KMS-11 (cell line): ENCODE measurements at regions not wholly inside any gene's neighbourhood (a gene's known extent, or its start where the extent isn't known, plus 50 kb on each side); places are given as distances from the start of the nearest gene placed in this dataset.

Experiments
- H2AFZ ChIP-seq: fragments of 200-600 bp; sonication (generic); 2 replicates; pipeline ENCODE4 v1.6.1; 2016; ENCODE audit warnings: antibody characterized with exemption, mixed run types, low read depth
- H3K27ac ChIP-seq: fragments of 200-600 bp; sonication (generic); 2 replicates; pipeline ENCODE4 v1.6.1; 2016; ENCODE audit warnings: mild to moderate bottlenecking, mixed run types
- H3K27me3 ChIP-seq: fragments of 200-600 bp; sonication (generic); 2 replicates; pipeline ENCODE4 v1.6.1; 2017; ENCODE audit warnings: mild to moderate bottlenecking, low read depth, mixed run types, moderate library complexity; ENCODE audit not compliant: insufficient read depth
- H3K36me3 ChIP-seq: fragments of 200-600 bp; sonication (generic); 2 replicates; pipeline ENCODE4 v1.6.1; 2017; ENCODE audit warnings: mild to moderate bottlenecking, mixed run types; ENCODE audit not compliant: insufficient read depth
- H3K4me1 ChIP-seq: fragments of 200-600 bp; sonication (generic); 2 replicates; pipeline ENCODE4 v1.6.1; 2016; ENCODE audit warnings: mild to moderate bottlenecking, low read depth, mixed run types; ENCODE audit not compliant: poor library complexity, severe bottlenecking
- H3K4me2 ChIP-seq: fragments of 200-600 bp; sonication (generic); 2 replicates; pipeline ENCODE4 v1.7.0; 2016; ENCODE audit warnings: mild to moderate bottlenecking, mixed run types
- H3K4me3 ChIP-seq: fragments of 200-600 bp; sonication (generic); IDR thresholded peaks from 2 replicates; pipeline ENCODE4 v1.6.1; 2017; ENCODE audit warnings: low read depth, low read length, mixed read lengths; ENCODE audit not compliant: insufficient read depth
- H3K79me2 ChIP-seq: fragments of 200-600 bp; sonication (generic); 2 replicates; pipeline ENCODE4 v1.6.1; 2016; ENCODE audit warnings: low read depth, mixed run types; ENCODE audit not compliant: insufficient read depth
- H3K9ac ChIP-seq: fragments of 200-600 bp; sonication (generic); 2 replicates; pipeline ENCODE4 v1.6.1; 2016; ENCODE audit warnings: mild to moderate bottlenecking, mixed run types
- H4K20me1 ChIP-seq: fragments of 200-600 bp; sonication (generic); 2 replicates; pipeline ENCODE4 v1.6.1; 2016; ENCODE audit warnings: mild to moderate bottlenecking, mixed run types; ENCODE audit not compliant: insufficient read depth
- CTCF ChIP-seq: fragments of 200-600 bp; sonication (generic); conservative IDR thresholded peaks from 2 replicates; pipeline ENCODE4 v1.6.1; 2017; ENCODE audit warnings: low read depth, mild to moderate bottlenecking, antibody characterized with exemption, low read length, moderate library complexity, mixed read lengths

GRCh38 chr16:52191531-52192134 lies 355.3 kb downstream of the TOX3 start:
- no peaks in the 10 kb centered on the region for H3K79me2 ChIP-seq
- no peak overlapping the region for H3K4me3 ChIP-seq
- H3K36me3 ChIP-seq, result no peaks in the 10 kb centered on the region
- TF ChIP-seq CTCF, result peak; percentile 92
- H3K4me1 ChIP-seq, result no peaks in the 10 kb centered on the region
- no peak overlapping the region for H3K27ac ChIP-seq
- no peaks in the 10 kb centered on the region for H4K20me1 ChIP-seq
- no peak overlapping the region for H3K4me2 ChIP-seq
- no peaks in the 10 kb centered on the region for H3K27me3 ChIP-seq
- H3K9ac ChIP-seq, result no peak overlapping the region
- peak overlapping the region; percentile 30; the same call in 1 of the 2 replicates for H2AFZ ChIP-seq

- no peaks in the 10 kb centered on the region for H4K20me1 ChIP-seq
- no peak overlapping the region for H3K27ac ChIP-seq
- H3K4me2 ChIP-seq, result no peak overlapping the region
- H3K36me3 ChIP-seq, result no peaks in the 10 kb centered on the region
- no peak for TF ChIP-seq CTCF
- H3K4me1 ChIP-seq, result no peaks in the 10 kb centered on the region
- no peaks in the 10 kb centered on the region for H3K27me3 ChIP-seq
- no peak overlapping the region for H2AFZ ChIP-seq
- H3K79me2 ChIP-seq, result no peaks in the 10 kb centered on the region
- no peak overlapping the region for H3K4me3 ChIP-seq
- no peak overlapping the region for H3K9ac ChIP-seq
Observed at GRCh38 chr16:52184336-52184735, 362.6 kb downstream of the TOX3 start.

DNA sequence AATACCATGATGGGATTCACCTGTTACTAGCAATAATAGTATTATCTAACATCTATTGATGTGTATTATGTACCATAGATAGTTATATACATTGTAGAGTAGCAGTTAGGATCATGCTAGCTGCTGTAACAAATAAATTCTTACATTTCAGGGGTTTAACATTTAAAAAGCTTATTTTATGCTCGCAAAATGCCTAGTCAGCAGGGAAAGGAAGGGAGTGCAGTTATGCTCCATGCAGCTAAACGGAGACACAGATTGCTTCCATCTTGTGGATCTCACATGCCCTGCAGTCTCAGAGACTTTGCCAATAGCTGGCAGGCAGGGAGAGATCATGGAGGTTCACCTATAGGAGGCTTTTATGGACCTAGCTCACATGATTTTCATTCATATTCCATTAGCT lies 364.1 kb downstream of the TOX3 start:
- TF ChIP-seq CTCF, result no peak
- no peak overlapping the region for H3K9ac ChIP-seq
- no peaks in the 10 kb centered on the region for H4K20me1 ChIP-seq
- no peak overlapping the region for H3K27ac ChIP-seq
- H3K79me2 ChIP-seq, result no peaks in the 10 kb centered on the region
- no peaks in the 10 kb centered on the region for H3K36me3 ChIP-seq
- no peaks in the 10 kb centered on the region for H3K4me1 ChIP-seq
- no peak overlapping the region for H2AFZ ChIP-seq
- no peak overlapping the region for H3K4me2 ChIP-seq
- no peak overlapping the region for H3K4me3 ChIP-seq
- H3K27me3 ChIP-seq, result no peaks in the 10 kb centered on the region

DNA sequence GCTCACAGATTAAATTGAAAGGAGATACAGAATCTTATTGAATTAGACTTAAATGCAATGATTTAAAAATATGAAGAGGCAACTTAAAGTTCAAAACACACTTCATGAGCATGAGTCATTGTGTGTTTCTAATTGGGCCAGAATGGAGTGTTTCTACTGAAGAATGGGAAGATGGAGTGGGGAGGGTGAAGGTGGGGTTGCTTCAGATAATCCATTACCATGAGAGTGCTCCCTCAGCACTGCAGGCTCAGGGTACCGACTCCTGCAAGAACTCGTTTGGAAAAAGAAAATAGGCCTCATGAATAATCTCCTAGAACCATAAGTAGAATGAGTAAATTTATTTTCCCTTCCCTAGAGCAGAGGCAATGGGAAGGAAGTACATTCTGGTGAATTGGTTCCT lies 372.8 kb downstream of the TOX3 start:
- H3K36me3 ChIP-seq, result no peaks in the 10 kb centered on the region

More for the DNA sequence above, 372.8 kb downstream of the TOX3 start:
- Histone ChIP-seq H3K79me2 (no peaks in the 10 kb centered on the region), H2AFZ (no peak overlapping the region), H3K27ac (no peak overlapping the region), H4K20me1 (no peaks in the 10 kb centered on the region), H3K4me1 (no peaks in the 10 kb centered on the region), H3K4me3 (no peak overlapping the region), H3K4me2 (no peak overlapping the region), H3K9ac (no peak overlapping the region), H3K27me3 (no peaks in the 10 kb centered on the region)
- no peak for TF ChIP-seq CTCF
